BJ (cell line): ENCODE measurements at regions not wholly inside any gene's neighbourhood (a gene's known extent, or its start where the extent isn't known, plus 50 kb on each side); places are given as distances from the start of the nearest gene placed in this dataset.

Source experiments
- CTCF ChIA-PET: fragments of 350-600 bp; formaldehyde crosslinking; extraction: SDS; loops from one replicate; lab custom pipeline; 2021; ENCODE audit warnings: antibody characterized with exemption, inconsistent platforms; lab: Yijun Ruan, JAX
- POLR2A ChIA-PET: fragments of 300-600 bp; sonication (Branson Sonifier 250); formaldehyde crosslinking; extraction: SDS; loops from one replicate; lab custom pipeline; 2021; ENCODE audit warnings: antibody characterized with exemption; lab: Charles Lee
- DNase-seq: peaks from one replicate; pipeline ENCODE4 v3.0.0-alpha.2; 2011; ENCODE audit warnings: low read depth
- H3K27me3 ChIP-seq: 2 replicates; pipeline ENCODE4 v1.6.0; 2011; ENCODE audit warnings: low read length; ENCODE audit not compliant: control insufficient read depth, insufficient read depth
- H3K36me3 ChIP-seq: 2 replicates; pipeline ENCODE4 v1.5.1; 2011; ENCODE audit warnings: low read length; ENCODE audit not compliant: control insufficient read depth, insufficient read depth
- H3K4me3 ChIP-seq: 2 replicates; pipeline ENCODE4 v1.5.1; 2011; ENCODE audit warnings: low read depth, mild to moderate bottlenecking, control low read depth, low read length
- TF ChIP-seq, protein P1 (sequence below): IDR thresholded peaks from 2 replicates; pipeline ENCODE4 v1.5.1; 2011; ENCODE audit warnings: low read depth, mild to moderate bottlenecking, control low read depth, inconsistent platforms, low read length, moderate library complexity; ENCODE audit not compliant: insufficient read depth

DNA sequence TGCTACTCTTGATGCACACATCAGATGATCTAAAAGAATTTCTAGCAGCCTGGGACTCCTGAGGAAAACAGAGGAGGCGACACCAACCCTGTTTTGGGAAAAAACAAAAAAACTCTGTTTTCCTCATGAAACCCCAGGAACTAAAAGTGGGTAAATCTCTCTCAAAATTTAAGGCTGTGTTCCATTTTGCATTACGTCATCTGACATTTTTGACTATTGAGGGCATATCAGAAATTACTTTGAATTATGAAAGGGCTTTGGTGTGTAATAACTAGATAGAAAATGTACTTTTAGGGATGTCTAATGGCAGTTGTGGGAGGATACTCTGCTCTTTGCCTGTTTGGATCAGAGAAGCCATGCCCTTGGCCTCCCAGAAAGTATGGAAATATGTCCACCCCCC lies 963.0 kb downstream of the CNTNAP5 start:
- Histone ChIP-seq H3K27me3 (no peaks in the 10 kb centered on the region), H3K4me3 (no peak overlapping the region), H3K36me3 (no peaks in the 10 kb centered on the region)
- ChIA-PET POLR2A (no interaction called here), CTCF (no interaction called here)
- DNase-seq: no peak
- TF ChIP-seq, protein P1, sequence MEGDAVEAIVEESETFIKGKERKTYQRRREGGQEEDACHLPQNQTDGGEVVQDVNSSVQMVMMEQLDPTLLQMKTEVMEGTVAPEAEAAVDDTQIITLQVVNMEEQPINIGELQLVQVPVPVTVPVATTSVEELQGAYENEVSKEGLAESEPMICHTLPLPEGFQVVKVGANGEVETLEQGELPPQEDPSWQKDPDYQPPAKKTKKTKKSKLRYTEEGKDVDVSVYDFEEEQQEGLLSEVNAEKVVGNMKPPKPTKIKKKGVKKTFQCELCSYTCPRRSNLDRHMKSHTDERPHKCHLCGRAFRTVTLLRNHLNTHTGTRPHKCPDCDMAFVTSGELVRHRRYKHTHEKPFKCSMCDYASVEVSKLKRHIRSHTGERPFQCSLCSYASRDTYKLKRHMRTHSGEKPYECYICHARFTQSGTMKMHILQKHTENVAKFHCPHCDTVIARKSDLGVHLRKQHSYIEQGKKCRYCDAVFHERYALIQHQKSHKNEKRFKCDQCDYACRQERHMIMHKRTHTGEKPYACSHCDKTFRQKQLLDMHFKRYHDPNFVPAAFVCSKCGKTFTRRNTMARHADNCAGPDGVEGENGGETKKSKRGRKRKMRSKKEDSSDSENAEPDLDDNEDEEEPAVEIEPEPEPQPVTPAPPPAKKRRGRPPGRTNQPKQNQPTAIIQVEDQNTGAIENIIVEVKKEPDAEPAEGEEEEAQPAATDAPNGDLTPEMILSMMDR: no peak

DNA sequence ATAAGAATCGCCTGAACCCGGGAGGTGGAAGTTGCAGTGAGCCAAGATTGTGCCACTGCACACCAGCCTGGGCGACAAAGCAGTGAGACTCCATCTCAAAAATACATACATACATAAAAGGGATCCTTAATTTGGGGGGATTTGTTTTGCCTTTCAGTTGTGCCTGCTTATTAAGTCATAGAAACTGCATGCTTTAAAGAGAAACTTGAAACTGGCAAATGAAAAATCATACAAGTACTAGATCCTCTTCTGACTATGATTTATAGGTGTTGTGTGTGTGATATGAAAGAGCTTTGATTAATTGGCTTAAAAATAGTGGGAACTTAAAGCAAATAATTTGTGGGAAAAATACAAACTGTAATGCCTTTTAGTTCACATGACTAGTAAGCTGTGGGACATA lies 963.7 kb downstream of the CNTNAP5 start:
- Histone ChIP-seq H3K27me3 (no peaks in the 10 kb centered on the region), H3K4me3 (no peak overlapping the region), H3K36me3 (no peaks in the 10 kb centered on the region)
- CTCF ChIA-PET: interaction anchor here (0.7 kb wide), 1 partner anchor 14 kb away, joined by 3 read pairs; no protein-coding TSS in a partner anchor
- POLR2A ChIA-PET: no interaction called here
- TF ChIP-seq, protein P1: no peak
- DNase-seq: no peak

DNA sequence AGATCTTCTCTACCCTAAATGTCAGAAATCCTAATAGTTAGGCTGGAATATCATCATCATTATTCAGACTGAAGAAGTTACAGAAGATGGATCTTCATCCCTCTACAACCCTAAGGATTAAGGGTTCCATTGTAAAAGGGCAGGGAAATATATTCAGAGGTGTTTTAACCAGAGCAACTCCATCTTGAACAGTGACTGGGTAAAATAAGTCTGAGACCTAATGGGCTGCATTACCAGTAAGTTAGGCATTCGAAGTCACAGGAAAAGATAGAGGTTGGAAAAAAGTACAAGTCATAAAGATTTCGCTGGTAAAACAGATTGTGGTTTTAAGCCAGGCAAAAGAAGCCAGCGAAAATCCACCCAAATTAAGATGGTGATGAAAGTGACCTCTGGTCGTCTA lies 968.7 kb downstream of the CNTNAP5 start:
- POLR2A ChIA-PET: no interaction called here
- Histone ChIP-seq H3K4me3 (no peak overlapping the region), H3K27me3 (no peaks in the 10 kb centered on the region), H3K36me3 (no peaks in the 10 kb centered on the region)
- DNase-seq: no peak
- CTCF ChIA-PET: no interaction called here
- TF ChIP-seq, protein P1: no peak

DNA sequence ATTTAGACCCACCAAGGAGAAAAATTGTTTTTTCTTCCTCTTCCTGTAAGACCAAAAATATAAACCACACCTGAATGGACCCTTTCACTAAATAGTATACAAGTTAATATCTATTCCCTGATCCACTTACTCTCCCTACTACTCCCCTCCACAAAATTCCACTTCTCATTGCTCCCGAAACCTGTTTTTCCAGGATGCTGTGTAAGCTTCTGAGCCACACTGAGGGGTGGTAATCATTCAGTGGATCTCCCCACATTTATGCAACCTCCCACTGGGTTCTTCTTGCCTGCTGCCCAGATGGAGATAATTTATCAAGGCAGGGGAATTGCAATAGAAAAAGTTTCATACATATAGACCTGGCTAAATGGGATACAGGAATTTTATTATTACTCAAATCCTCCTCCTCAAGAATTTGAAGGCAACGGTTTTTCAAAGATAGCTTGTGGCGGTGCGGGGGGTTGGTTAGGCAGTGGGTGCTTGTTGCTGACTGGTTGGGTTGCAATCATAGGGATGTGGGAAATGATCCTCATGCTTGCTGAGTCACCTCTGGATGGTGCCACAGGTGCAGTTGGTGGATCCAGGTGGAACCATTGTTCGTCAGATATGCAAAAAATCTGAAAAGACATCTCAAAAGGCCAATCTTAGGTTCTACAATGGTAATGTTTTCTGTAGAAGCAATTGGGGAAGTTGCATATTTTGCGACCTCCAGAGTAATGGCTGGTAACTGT lies 970.3 kb downstream of the CNTNAP5 start:
- TF ChIP-seq, protein P1: no peak
- Histone ChIP-seq H3K36me3 (no peaks in the 10 kb centered on the region), H3K27me3 (no peaks in the 10 kb centered on the region), H3K4me3 (no peak overlapping the region)
- CTCF ChIA-PET: no interaction called here
- POLR2A ChIA-PET: no interaction called here
- DNase-seq: no peak

DNA sequence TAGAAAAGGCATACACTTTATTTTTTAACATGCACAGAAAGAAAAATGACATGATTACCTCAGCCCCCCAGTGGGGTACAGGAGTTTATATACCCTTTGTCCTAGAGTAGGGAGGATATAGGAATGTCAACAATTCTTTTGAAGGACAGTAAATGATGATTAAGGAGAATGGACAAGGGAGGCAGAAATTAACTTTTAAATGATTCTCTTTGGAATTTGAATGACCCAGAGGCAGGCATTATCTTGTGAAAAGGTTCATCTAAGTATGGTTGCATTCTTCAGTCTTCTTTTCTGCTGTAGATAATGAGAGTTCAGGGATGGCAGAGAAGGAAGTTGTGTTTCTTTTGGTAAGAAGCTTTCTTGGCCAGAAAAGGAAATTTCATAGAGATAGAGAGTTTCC lies 971.3 kb downstream of the CNTNAP5 start:
- no peaks in the 10 kb centered on the region for H3K36me3 ChIP-seq
- H3K4me3 ChIP-seq: no peak overlapping the region
- TF ChIP-seq, protein P1: no peak
- no peaks in the 10 kb centered on the region for H3K27me3 ChIP-seq
- no peak for DNase-seq
- CTCF ChIA-PET: no interaction called here
- POLR2A ChIA-PET: no interaction called here
